GM12878 (cell line): ENCODE measurements at regions not wholly inside any gene's neighbourhood (a gene's known extent, or its start where the extent isn't known, plus 50 kb on each side); places are given as distances from the start of the nearest gene placed in this dataset.
A peak's percentile ranks its signal among the peaks of the same experiment; 100 is the strongest.

Experiments used
- ATAC-seq: fragments of 200-7000 bp; cut with Tn5 transposase; 3 replicates; pipeline ENCODE4 v1.9.1; 2020; ENCODE audit warnings: mild to moderate bottlenecking, moderate library complexity
- BruUV-seq: library from RNA; stranded (reverse); fragments of 400-500 nt; replicated peaks from 2 replicates; lab custom pipeline; 2021; lab: Mats Ljungman, UMichigan
- CTCF ChIA-PET: fragments of 300-600 bp; sonication (Branson Sonifier 250); formaldehyde crosslinking; extraction: SDS; loops from one replicate; lab custom pipeline; 2021; ENCODE audit warnings: inconsistent platforms; lab: Yijun Ruan, JAX
- POLR2A ChIA-PET: fragments of 350-600 bp; formaldehyde crosslinking; extraction: SDS; loops from one replicate; lab custom pipeline; 2021; ENCODE audit warnings: inconsistent platforms; lab: Charles Lee
- RAD21 ChIA-PET: fragments of 300-600 bp; sonication (Branson Sonifier 250); formaldehyde crosslinking; loops from one replicate; lab custom pipeline; 2023; ENCODE audit warnings: antibody characterized with exemption; ENCODE audit not compliant: unreplicated experiment; lab: Charles Lee
- SMC1A ChIA-PET: fragments of 300-600 bp; sonication (Branson Sonifier 250); formaldehyde crosslinking; loops from one replicate; lab custom pipeline; 2023; ENCODE audit not compliant: unreplicated experiment, uncharacterized antibody; lab: Charles Lee
- DNase-seq: peaks from one replicate; pipeline ENCODE4 v3.0.0-alpha.2; 2011; ENCODE audit warnings: low read depth, low spot score
- FAIRE-seq: peaks from 3 replicates; lab custom pipeline; 2011; peaks lifted over from hg19 to GRCh38; lab: Jason Lieb, UNC
- H2AFZ ChIP-seq: 2 replicates; pipeline ENCODE4 v1.6.0; 2011; ENCODE audit warnings: low read depth, low read length, control low read depth; ENCODE audit not compliant: control insufficient read depth
- H3K27ac ChIP-seq: 2 replicates; pipeline ENCODE4 v1.5.1; 2011; ENCODE audit warnings: control low read depth; ENCODE audit not compliant: control insufficient read depth, insufficient read depth
- H3K27me3 ChIP-seq, 2 experiments: replicated peaks in 1 of 2; 2 replicates each; pipeline versions ENCODE4 v1.6.0 to v1.6.1; 2011; ENCODE audit warnings: low read length in 1 of 2; ENCODE audit not compliant: control insufficient read depth in 2 of 2, insufficient read depth in 2 of 2
- H3K36me3 ChIP-seq, 2 experiments: 2 replicates each; pipeline ENCODE4 v1.5.1; 2011; ENCODE audit warnings: low read length in 1 of 2; ENCODE audit not compliant: control insufficient read depth in 2 of 2, insufficient read depth in 2 of 2
- H3K4me1 ChIP-seq: 2 replicates; pipeline ENCODE4 v1.6.1; 2011; ENCODE audit warnings: mild to moderate bottlenecking, low read length, moderate library complexity, mixed read lengths; ENCODE audit not compliant: control insufficient read depth, insufficient read depth
- H3K4me2 ChIP-seq: 2 replicates; pipeline ENCODE4 v1.6.0; 2011; ENCODE audit warnings: control low read depth; ENCODE audit not compliant: control insufficient read depth, insufficient read depth
- H3K4me3 ChIP-seq: fragments of 200-600 bp; sonication (generic); 2 replicates; pipeline ENCODE4 v1.5.1; 2016
- H3K79me2 ChIP-seq: 2 replicates; pipeline ENCODE4 v1.6.0; 2011; ENCODE audit warnings: low read length; ENCODE audit not compliant: control insufficient read depth, insufficient read depth
- H3K9ac ChIP-seq: 2 replicates; pipeline ENCODE4 v1.8.0; 2011; ENCODE audit warnings: low read length, control low read depth, mixed read lengths; ENCODE audit not compliant: control insufficient read depth, insufficient read depth
- H3K9me3 ChIP-seq: replicated peaks from 3 replicates; pipeline ENCODE4 v1.5.1; 2011; ENCODE audit warnings: mild to moderate bottlenecking, low read length; ENCODE audit not compliant: control insufficient read depth, insufficient read depth
- H4K20me1 ChIP-seq: 2 replicates; pipeline ENCODE4 v1.6.0; 2011; ENCODE audit not compliant: control insufficient read depth, insufficient read depth
- ATF7 ChIP-seq: fragments of 450-650 bp; IDR thresholded peaks from 2 replicates; pipeline ENCODE4 v1.6.1; 2016; ENCODE audit warnings: low read depth, mild to moderate bottlenecking
- BCL3 ChIP-seq: IDR thresholded peaks from 2 replicates; pipeline ENCODE4 v1.6.1; 2011; ENCODE audit warnings: borderline replicate concordance, low read depth, mild to moderate bottlenecking, moderate library complexity, low read length; ENCODE audit not compliant: insufficient read depth, poor library complexity, severe bottlenecking
- CBFB ChIP-seq: IDR thresholded peaks from 2 replicates; pipeline ENCODE4 v1.6.1; 2016; ENCODE audit warnings: antibody characterized with exemption, low read depth
- CHD1 ChIP-seq: IDR thresholded peaks from 2 replicates; pipeline ENCODE4 v1.6.1; 2012; ENCODE audit warnings: low read depth, low read length, improper control_type of control experiment
- CHD2 ChIP-seq: IDR thresholded peaks from 2 replicates; pipeline ENCODE4 v1.6.1; 2011; ENCODE audit warnings: low read depth, low read length, improper control_type of control experiment, borderline replicate concordance
- GABPA ChIP-seq: IDR thresholded peaks from 2 replicates; pipeline ENCODE4 v1.6.1; 2014; ENCODE audit warnings: antibody characterized with exemption, low read depth, mild to moderate bottlenecking, inconsistent platforms
- IKZF2 ChIP-seq, 2 experiments: fragments of 450-650 bp; IDR thresholded peaks; 2 replicates each; pipeline ENCODE4 v1.6.1; 2017; ENCODE audit warnings: mild to moderate bottlenecking in 2 of 2, moderate library complexity in 2 of 2
- KDM1A ChIP-seq: fragments of 200-600 bp; sonication (generic); IDR thresholded peaks from 2 replicates; pipeline ENCODE4 v1.6.1; 2016; ENCODE audit warnings: borderline replicate concordance
- MTA2 ChIP-seq: fragments of 450-650 bp; IDR thresholded peaks from 2 replicates; pipeline ENCODE4 v1.6.1; 2016; ENCODE audit warnings: low read depth, mild to moderate bottlenecking, moderate library complexity
- MYB ChIP-seq: fragments of 150-350 bp; IDR thresholded peaks from 2 replicates; pipeline ENCODE4 v1.6.1; 2014; ENCODE audit warnings: mild to moderate bottlenecking, low read depth, low read length, borderline replicate concordance
- NFYB ChIP-seq: IDR thresholded peaks from 2 replicates; pipeline ENCODE4 v1.6.1; 2011; ENCODE audit warnings: low read depth, mild to moderate bottlenecking, low read length, improper control_type of control experiment, moderate library complexity; ENCODE audit not compliant: insufficient read depth
- NR2C1 ChIP-seq: fragments of 450-650 bp; IDR thresholded peaks from 2 replicates; pipeline ENCODE4 v1.6.1; 2017; ENCODE audit warnings: antibody characterized with exemption, mild to moderate bottlenecking, moderate library complexity
- RUNX3 ChIP-seq: IDR thresholded peaks from 2 replicates; pipeline ENCODE4 v1.6.1; 2012; ENCODE audit warnings: low read length, inconsistent platforms
- TCF12 ChIP-seq: IDR thresholded peaks from 2 replicates; pipeline ENCODE4 v1.6.1; 2011; ENCODE audit warnings: low read depth, mild to moderate bottlenecking, low read length
- TCF7 ChIP-seq: IDR thresholded peaks from 2 replicates; pipeline ENCODE4 v1.6.1; 2014; ENCODE audit warnings: antibody characterized with exemption, borderline replicate concordance
- ZNF207 ChIP-seq: fragments of 450-650 bp; IDR thresholded peaks from 2 replicates; pipeline ENCODE4 v1.6.1; 2014; ENCODE audit warnings: antibody characterized with exemption, mild to moderate bottlenecking, borderline replicate concordance
- ZNF24 ChIP-seq: fragments of 450-650 bp; IDR thresholded peaks from 2 replicates; pipeline ENCODE4 v1.6.1; 2017; ENCODE audit warnings: antibody characterized with exemption, mild to moderate bottlenecking
- WGBS: methylation state at CpG from one replicate; pipeline ENCODE4 v1.1.6; 2016; ENCODE audit warnings: low lambda C conversion rate; ENCODE audit not compliant: insufficient replicate concordance, insufficient coverage; ENCODE audit errors: missing lambda C conversion rate; 5-methylcytosine and 5-hydroxymethylcytosine counted together
- in situ Hi-C: fragments of 300-500 bp; cut with MboI; formaldehyde crosslinking; loops from 9 replicates; pipeline ENCODE4 v1.14.3; 2018; ENCODE audit warnings: mixed read lengths
- intact Hi-C: fragments of 100-400 bp; cut with micrococcal nuclease; formaldehyde crosslinking; loops from one replicate; pipeline ENCODE4 v1.14.2; 2022; ENCODE audit not compliant: unreplicated experiment

GRCh38 chr3:111311709-111312235 lies 230.2 kb upstream of the CD96 start:
- intact Hi-C loops = no loop called here
- POLR2A ChIA-PET = no interaction called here
- CTCF ChIA-PET = no interaction called here

DNA sequence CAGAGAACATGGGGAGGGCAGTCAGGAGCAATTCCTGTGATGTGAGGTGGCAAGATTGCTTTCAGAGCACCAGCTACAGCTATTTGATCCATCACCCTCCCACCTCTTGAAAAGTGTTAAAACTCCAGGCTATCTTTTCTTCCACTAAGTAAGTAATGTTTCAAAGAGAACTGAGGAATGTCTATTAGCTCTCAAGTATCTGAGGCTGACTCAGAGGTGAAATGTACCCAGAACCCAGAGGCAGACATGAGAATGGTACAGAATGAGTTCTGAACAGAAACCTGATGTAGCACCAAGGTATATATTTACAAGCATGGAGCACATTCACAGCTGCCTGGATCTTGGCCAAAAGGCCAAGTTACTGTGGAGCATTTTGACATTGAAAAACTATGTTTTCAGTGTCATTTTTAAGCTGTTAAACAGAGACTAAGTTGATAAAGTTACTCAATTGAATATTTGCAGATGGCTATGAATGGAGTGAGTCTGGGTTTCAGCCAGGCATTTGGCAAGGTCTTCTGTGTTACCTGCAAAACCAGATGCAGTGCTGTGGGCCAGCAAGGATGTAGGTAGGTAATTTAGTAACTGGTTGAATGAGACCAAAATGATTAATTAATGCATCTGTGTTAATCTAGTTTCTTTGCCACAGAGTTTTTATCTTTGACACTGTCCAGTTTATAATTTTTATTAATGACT lies 227.7 kb upstream of the CD96 start:
- no peaks in the 10 kb centered on the region for H3K27me3 ChIP-seq
- ChIA-PET RAD21 (no interaction called here), CTCF (interaction anchor here (0.8 kb wide), 1 partner anchor 20 kb away, joined by 3 read pairs; no protein-coding TSS in a partner anchor), POLR2A (no interaction called here), SMC1A (interaction anchor here (1.0 kb wide), 1 partner anchor 152 kb away, joined by 3 read pairs; no protein-coding TSS in a partner anchor)
- in situ Hi-C loops = no loop called here
- no peaks in the 10 kb centered on the region for H4K20me1 ChIP-seq
- H3K4me2 ChIP-seq = no peak overlapping the region
- no peak overlapping the region for H3K27ac ChIP-seq
- H3K9me3 ChIP-seq = no peaks in the 10 kb centered on the region
- no TSS peak for BruUV-seq
- ATAC-seq (no peak), DNase-seq (no peak), FAIRE-seq (no peak)
- no peak overlapping the region for H3K9ac ChIP-seq
- H3K79me2 ChIP-seq = no peaks in the 10 kb centered on the region
- H2AFZ ChIP-seq = no peak overlapping the region
- H3K4me3 ChIP-seq = no peak overlapping the region
- intact Hi-C loops = no loop called here
- H3K4me1 ChIP-seq = no peaks in the 10 kb centered on the region
- H3K36me3 ChIP-seq = no peaks in the 10 kb centered on the region
- TF ChIP-seq MYB = no peak
- no peak for TF ChIP-seq BCL3
- no peak for TF ChIP-seq TCF7
- TF ChIP-seq NR2C1 = no peak
- no peak for TF ChIP-seq NFYB
- TF ChIP-seq CBFB = no peak
- TF ChIP-seq CHD1 = no peak
- TF ChIP-seq ZNF24 = no peak
- TF ChIP-seq ZNF207 = no peak
- no peak for TF ChIP-seq GABPA
- no peak for TF ChIP-seq IKZF2 (IDR thresholded peaks at IDR 0.05)
- TF ChIP-seq ATF7 = no peak
- TF ChIP-seq KDM1A = no peak
- TF ChIP-seq CHD2 = no peak
- TF ChIP-seq MTA2 = no peak

More at GRCh38 chr3:111311709-111312235, 230.2 kb upstream of the CD96 start:
- DNase-seq (no peak), ATAC-seq (peak; percentile 64), FAIRE-seq (peak; percentile 81)
- WGBS = 17% methylated on average over 2 of the region's 2 CpGs
- H3K27me3 ChIP-seq = no peaks in the 10 kb centered on the region
- TF ChIP-seq TCF12 = no peak
- TF ChIP-seq RUNX3 = peak; percentile 23; the same call in 1 of the 2 replicates
- SMC1A ChIA-PET = no interaction called here
- no TSS peak for BruUV-seq
- H3K36me3 ChIP-seq = no peaks in the 10 kb centered on the region
- H4K20me1 ChIP-seq = no peaks in the 10 kb centered on the region
- H3K9me3 ChIP-seq = no peaks in the 10 kb centered on the region
- no peak overlapping the region for H2AFZ ChIP-seq
- no peaks in the 10 kb centered on the region for H3K79me2 ChIP-seq
- H3K9ac ChIP-seq = no peak overlapping the region
- H3K4me1 ChIP-seq = no peaks in the 10 kb centered on the region
- RAD21 ChIA-PET = no interaction called here
- H3K27ac ChIP-seq = no peak overlapping the region
- in situ Hi-C loops = no loop called here
- H3K4me2 ChIP-seq = peak overlapping the region; percentile 19; the same call in 1 of the 2 replicates
- no peak overlapping the region for H3K4me3 ChIP-seq
